ENCODE measurements at regions not wholly inside any gene's neighbourhood (a gene's known extent, or its start where the extent isn't known, plus 50 kb on each side); places are given as distances from the start of the nearest gene placed in this dataset.

- no peak for TF ChIP-seq POLR2A (IDR thresholded peaks at IDR 0.05; ENCODE audit: low read depth, low read length)
- DNase-seq (ENCODE audit: insufficient read length, low spot score) = no peak
- no peak for FAIRE-seq
Measured at GRCh38 chr1:30412241-30413110, 310.9 kb downstream of the MATN1 start.

- DNase-seq (ENCODE audit: insufficient read length, low spot score) (no peak), FAIRE-seq (no peak)
- TF ChIP-seq POLR2A (IDR thresholded peaks at IDR 0.05; ENCODE audit: low read depth, low read length) = no peak
Measured at GRCh38 chr1:30411206-30411605, 312.2 kb downstream of the MATN1 start.

DNA sequence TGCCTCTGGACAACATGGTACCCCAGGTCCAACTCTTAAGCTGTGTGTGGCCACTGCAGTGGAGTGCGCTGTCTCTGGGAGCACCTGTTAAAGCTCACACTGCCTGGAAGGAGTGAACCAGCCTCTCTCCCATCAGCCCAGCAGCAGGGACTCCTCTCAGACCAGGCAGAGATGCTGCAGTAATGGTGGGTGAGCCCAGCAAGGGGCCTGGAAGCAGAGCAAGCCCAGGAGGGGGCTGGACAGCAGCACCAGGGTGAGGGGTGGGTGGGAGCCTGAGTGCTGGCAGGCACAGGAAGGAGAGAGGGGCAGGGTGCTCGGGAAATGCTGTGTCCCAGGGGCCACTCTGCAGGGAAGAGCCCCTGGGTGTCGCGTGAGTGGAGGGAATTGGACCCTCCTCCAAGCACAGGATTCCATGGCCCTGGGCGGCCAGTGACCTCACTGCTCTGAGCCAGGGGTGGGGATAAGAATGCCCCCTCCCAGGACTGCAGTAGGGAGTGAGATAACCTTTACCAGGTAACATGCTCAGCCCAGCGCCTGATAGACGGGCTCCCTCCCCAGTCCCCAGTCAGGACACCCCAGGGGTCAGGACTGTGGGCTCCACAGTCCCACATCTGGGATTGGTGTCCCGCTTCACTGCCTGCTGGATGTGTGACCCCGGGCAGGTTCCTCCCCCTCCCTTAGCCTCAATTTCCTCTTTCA is 313.1 kb downstream of the MATN1 start:
- DNase-seq (ENCODE audit: insufficient read length, low spot score) (no peak), FAIRE-seq (no peak)
- TF ChIP-seq POLR2A (IDR thresholded peaks at IDR 0.05; ENCODE audit: low read depth, low read length) = no peak

DNA sequence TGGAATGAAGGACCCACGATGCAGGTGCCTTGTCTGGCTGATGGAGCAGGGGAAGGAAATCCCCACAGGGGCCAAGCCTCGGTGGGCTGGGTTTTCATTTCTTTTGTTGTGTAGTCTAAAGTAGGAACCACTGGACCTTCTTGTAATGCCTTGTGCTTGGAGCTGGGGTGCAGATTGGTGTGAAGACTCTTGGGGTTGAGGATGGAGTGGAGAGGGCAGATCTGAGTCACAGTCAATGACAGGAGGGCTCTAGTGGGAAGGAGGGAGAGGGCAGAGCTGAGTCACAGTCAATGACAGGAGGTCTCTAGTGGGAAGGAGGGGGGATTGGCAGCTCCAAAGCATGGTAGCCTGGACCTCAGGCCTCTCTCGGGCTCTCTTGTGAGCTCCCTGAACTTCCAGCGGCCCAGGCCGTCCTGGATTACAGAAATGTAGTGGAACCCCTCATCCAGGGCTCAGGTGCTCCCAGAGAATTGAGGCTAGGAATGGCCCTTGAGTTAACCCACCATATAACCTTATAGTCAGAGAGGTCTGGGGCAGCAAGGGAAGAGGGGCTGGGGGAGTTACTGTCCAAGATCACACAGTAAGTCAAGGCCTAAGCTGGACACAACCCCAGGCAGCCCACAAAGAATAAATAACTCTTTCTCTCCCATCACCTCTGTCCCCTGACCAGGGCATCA is 313.8 kb downstream of the MATN1 start:
- TF ChIP-seq POLR2A (IDR thresholded peaks at IDR 0.05; ENCODE audit: low read depth, low read length) = no peak
- FAIRE-seq (no peak), DNase-seq (ENCODE audit: insufficient read length, low spot score) (no peak)

DNA sequence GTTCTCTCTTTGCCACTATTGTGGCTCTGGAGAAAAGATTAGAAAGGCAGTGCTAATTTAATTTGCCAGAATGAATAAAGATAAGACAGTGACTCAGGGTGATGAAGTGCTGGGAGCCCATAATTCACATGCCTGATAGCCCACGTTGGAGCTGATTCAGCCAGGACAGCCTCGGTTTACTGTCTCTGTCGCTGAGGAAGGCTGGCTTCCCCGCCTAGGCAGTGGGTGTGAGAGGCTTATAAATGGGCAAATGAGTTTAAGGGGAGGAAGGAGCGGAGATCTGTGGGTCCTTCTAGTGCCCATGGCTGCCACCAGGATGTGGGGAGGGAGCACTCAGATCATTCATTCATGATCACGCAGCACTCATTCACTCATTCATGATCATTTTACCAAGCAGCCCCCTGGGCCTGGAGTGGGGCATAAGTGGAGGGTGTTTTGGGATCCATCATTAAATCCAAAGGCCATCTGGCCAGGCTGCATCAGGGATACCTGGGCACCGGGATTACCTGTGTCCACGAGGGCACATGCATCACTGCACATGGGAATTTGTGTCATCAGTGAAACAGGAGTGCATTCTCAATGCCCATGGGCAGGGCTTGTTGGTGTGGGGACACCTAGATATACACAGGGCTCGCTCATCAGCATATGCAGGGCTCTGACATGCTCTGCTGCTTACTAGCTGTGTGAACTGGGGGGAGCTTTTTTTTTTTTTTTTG is 315.4 kb downstream of the MATN1 start:
- DNase-seq (ENCODE audit: insufficient read length, low spot score) (no peak), FAIRE-seq (no peak)
- no peak for TF ChIP-seq POLR2A (IDR thresholded peaks at IDR 0.05; ENCODE audit: low read depth, low read length)

- DNase-seq (ENCODE audit: insufficient read length, low spot score) = no peak
- TF ChIP-seq POLR2A (IDR thresholded peaks at IDR 0.05; ENCODE audit: low read depth, low read length) = no peak
- FAIRE-seq = no peak
Measured at GRCh38 chr1:30406996-30407864, 316.2 kb downstream of the MATN1 start.

DNA sequence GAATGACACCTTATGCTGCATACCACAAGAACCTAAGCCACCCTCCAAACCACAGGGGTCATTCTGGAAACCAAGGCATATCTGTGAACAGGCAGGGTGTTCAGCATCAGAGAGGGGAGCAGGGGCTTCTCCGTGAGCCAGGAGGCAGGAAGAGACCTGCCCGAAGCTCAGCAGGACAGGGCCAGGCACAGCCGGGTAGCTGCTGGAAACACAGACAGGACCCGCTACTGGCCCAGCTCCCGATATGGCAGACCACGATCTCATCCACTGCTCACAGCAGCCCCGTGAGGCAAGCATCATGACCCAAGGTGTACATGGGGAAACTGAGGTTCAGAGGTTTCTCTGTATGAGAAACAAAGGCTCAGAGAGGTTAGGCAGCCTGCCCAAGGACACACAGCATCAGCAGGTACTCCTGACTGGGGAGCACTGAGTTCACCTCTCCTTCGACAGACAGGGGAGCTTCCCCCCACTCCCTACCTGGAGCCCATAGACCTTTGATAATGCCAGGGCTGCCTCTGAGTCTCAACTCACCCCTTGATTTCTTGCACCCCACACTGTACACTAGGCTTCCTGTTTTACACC is 317.7 kb downstream of the MATN1 start:
- FAIRE-seq (no peak), DNase-seq (ENCODE audit: insufficient read length, low spot score) (no peak)
- no peak for TF ChIP-seq POLR2A (IDR thresholded peaks at IDR 0.05; ENCODE audit: low read depth, low read length)

GRCh38 chr1:30405081-30405480 is 318.3 kb downstream of the MATN1 start:
- TF ChIP-seq POLR2A (IDR thresholded peaks at IDR 0.05; ENCODE audit: low read depth, low read length) = no peak
- DNase-seq (ENCODE audit: insufficient read length, low spot score) (no peak), FAIRE-seq (no peak)

- no peak for TF ChIP-seq POLR2A (IDR thresholded peaks at IDR 0.05; ENCODE audit: low read depth, low read length)
- DNase-seq (ENCODE audit: insufficient read length, low spot score) (no peak), FAIRE-seq (no peak)
Measured at GRCh38 chr1:30404341-30404740, 319.0 kb downstream of the MATN1 start.

DNA sequence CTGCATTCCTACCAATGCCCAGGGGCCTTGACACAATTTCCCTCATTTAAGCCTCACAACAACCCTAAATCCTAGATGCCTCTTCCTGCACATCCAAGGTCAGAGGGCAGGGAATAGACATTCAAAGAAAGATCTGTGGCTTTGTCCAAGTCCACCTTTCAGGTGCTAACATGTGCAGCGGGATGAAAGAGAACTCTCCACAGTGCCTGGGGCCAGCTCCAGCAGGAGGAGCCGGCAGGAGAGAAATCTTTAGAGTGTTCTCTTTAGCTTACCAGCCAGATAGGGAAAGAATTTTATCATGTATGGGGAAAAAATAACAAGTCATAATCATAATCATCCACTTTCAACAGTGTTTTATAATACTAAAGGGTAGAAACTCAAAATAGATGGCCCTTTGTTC is 319.7 kb downstream of the MATN1 start:
- no peak for TF ChIP-seq POLR2A (IDR thresholded peaks at IDR 0.05; ENCODE audit: low read depth, low read length)
- DNase-seq (ENCODE audit: insufficient read length, low spot score) = no peak
- FAIRE-seq = no peak

DNA sequence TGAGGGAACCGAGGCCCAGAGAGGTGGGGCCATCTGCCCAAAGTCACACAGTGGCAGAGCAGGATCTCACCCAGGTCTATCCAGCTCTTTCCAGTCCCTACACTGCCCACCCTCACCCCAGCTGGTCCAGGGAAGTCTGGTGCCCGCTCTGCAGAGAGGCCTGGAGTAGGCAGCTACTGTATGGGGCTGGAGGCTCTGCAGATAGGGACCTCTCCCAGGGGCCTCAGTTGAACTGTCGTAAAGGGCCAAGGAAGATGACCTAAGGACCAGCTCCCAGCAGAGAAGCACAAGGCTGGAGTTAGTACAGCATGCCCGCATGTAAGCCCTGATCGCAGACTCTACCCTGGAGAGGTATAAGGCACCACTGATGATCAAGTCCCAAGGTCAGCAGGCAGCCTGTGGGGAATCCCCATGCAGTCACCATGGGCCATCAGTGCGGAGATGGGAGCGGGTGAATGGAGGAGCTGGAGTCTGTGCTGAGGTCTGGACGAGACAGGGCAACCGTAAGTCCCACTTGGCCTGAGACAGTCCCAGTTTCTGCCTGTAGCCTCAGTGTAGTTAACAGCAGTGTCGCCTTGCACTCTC is 320.2 kb downstream of the MATN1 start:
- TF ChIP-seq POLR2A (IDR thresholded peaks at IDR 0.05; ENCODE audit: low read depth, low read length) = no peak
- DNase-seq (ENCODE audit: insufficient read length, low spot score) (no peak), FAIRE-seq (no peak)

DNA sequence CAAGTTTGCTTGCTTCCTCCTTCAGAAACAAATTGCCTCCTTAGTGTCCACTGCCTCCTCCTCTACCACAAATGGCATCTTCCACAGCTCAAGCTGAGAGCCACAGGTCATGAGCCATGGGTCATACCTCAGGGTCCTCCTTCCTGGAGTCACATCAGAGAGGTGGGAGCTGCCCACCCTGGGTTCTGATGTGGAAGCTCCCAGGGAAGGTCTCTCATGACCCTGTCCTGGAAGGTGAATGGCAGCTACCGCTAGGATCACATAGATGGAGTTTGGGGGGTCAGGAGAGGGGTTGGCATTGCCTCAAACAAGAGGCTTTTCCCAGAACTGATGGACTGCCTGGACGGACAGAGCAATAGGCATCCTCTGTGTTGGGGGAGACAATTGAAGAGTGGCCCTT is 321.4 kb downstream of the MATN1 start:
- no peak for FAIRE-seq
- no peak for DNase-seq (ENCODE audit: insufficient read length, low spot score)
- TF ChIP-seq POLR2A (IDR thresholded peaks at IDR 0.05; ENCODE audit: low read depth, low read length) = no peak

All from H54 (cell line).